ENCODE measurements at regions not wholly inside any gene's neighbourhood (a gene's known extent, or its start where the extent isn't known, plus 50 kb on each side); places are given as distances from the start of the nearest gene placed in this dataset.

GRCh38 chr6:6816716-6817115 is 228.2 kb downstream of the LY86 start:
- no peak for DNase-seq (ENCODE audit: low read depth)
- H3K4me3 ChIP-seq (ENCODE audit: low read depth, low read length): no peak overlapping the region
- TF ChIP-seq CTCF (IDR thresholded peaks at IDR 0.05; ENCODE audit: insufficient read depth, low read depth, low read length): no peak

- DNase-seq (ENCODE audit: low read depth): no peak
- no peak overlapping the region for H3K4me3 ChIP-seq (ENCODE audit: low read depth, low read length)
- TF ChIP-seq CTCF (IDR thresholded peaks at IDR 0.05; ENCODE audit: insufficient read depth, low read depth, low read length): no peak
Measured at GRCh38 chr6:6818078-6818639, 229.6 kb downstream of the LY86 start.

GRCh38 chr6:6820641-6821238 is 232.2 kb downstream of the LY86 start:
- DNase-seq (ENCODE audit: low read depth): no peak
- TF ChIP-seq CTCF (IDR thresholded peaks at IDR 0.05; ENCODE audit: insufficient read depth, low read depth, low read length): no peak
- no peak overlapping the region for H3K4me3 ChIP-seq (ENCODE audit: low read depth, low read length)

- H3K4me3 ChIP-seq (ENCODE audit: low read depth, low read length): no peak overlapping the region
- TF ChIP-seq CTCF (IDR thresholded peaks at IDR 0.05; ENCODE audit: insufficient read depth, low read depth, low read length): no peak
Measured at GRCh38 chr6:6821639-6822261, 233.2 kb downstream of the LY86 start.

GRCh38 chr6:6823030-6823429 is 234.5 kb downstream of the LY86 start:
- no peak for DNase-seq (ENCODE audit: low read depth)
- TF ChIP-seq CTCF (IDR thresholded peaks at IDR 0.05; ENCODE audit: insufficient read depth, low read depth, low read length): no peak
- H3K4me3 ChIP-seq (ENCODE audit: low read depth, low read length): no peak overlapping the region

More at GRCh38 chr6:6821639-6822261, 233.2 kb downstream of the LY86 start:
- DNase-seq (ENCODE audit: low read depth): no peak

- no peak overlapping the region for H3K4me3 ChIP-seq (ENCODE audit: low read depth, low read length)
- TF ChIP-seq CTCF (IDR thresholded peaks at IDR 0.05; ENCODE audit: insufficient read depth, low read depth, low read length): no peak
- DNase-seq (ENCODE audit: low read depth): no peak
Measured at GRCh38 chr6:6823568-6824224, 235.2 kb downstream of the LY86 start.

Measured in fibroblast of villous mesenchyme (primary cell).